Stromal cell of bone marrow (primary cell): ENCODE measurements at regions not wholly inside any gene's neighbourhood (a gene's known extent, or its start where the extent isn't known, plus 50 kb on each side); places are given as distances from the start of the nearest gene placed in this dataset.
"Not testable (repeated sequence)": the region's sequence is repeated elsewhere in the genome, so short reads cannot be mapped to it uniquely, and the experiment has no call there.

Source experiments
- DNase-seq: peaks from one replicate; pipeline ENCODE4 v3.0.0-alpha.2; 2012; ENCODE audit warnings: low read depth

DNA sequence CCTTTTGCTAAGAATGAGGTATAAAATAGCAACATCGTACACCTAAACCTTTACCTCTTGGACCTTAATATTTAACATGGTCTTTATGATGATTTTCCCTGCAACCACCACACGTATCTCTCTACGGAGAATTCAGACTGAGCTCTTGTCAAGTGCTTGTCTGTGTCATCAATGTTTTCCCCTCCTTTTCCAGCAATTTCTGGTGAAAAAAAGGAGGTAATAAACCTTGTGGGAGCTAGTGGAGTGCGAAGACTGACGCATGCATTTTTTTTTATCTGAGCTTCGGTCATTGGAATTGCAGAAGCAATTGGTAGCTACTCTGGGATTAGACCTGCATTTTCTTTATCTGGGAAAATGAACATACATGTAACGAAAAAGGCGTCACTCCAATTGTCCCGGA lies 527.6 kb downstream of the TMEM114 start:
- DNase-seq = no peak

- no peak for DNase-seq
Observed at GRCh38 chr16:8055761-8056160, 534.5 kb downstream of the TMEM114 start.

GRCh38 chr16:8053437-8053836 lies 536.9 kb downstream of the TMEM114 start:
- DNase-seq = no peak

GRCh38 chr16:8048433-8048832 lies 541.9 kb downstream of the TMEM114 start:
- DNase-seq = no peak

DNA sequence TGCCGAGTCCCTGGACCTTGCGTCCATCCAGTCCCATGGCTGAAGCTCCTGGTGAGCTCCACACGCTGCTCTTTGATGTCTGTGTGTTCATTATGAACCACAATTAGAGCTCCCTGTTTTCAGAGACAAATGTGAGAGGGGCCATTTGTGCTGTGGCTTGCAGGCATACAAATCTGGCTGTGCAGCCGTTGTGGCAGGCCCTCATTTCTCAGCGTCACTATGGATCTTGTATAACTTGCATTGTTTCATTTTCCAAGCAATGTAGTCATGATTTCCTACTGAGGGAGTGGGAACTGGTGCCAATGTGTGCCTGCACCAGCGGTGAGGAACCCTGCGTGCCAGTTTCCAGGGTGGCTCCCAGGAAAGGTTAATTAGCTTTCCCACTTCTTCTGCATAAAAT lies 542.6 kb downstream of the TMEM114 start:
- DNase-seq = no peak

DNA sequence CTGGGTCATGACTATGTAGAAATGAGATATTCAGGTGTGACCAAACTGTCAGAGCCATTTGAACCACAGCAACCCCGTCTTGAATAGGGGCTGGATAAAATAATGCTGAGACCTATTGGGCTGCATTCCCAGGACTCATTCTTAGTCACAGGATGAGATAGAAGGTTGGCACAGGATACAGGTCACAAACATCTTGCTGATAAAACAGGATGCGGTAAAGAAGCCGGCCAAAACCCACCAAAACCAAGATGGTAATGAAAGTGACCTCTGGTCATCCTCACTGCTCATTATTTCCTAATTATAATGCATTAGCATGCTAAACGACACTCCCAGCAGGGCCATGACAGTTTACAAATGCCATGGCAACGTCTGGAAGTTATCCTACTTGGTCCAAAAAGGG lies 545.5 kb downstream of the TMEM114 start:
- no peak for DNase-seq

GRCh38 chr16:8032406-8032805 lies 557.9 kb downstream of the TMEM114 start:
- DNase-seq = no peak

GRCh38 chr16:8030004-8030403 lies 560.3 kb downstream of the TMEM114 start:
- DNase-seq = not testable (repeated sequence)

DNA sequence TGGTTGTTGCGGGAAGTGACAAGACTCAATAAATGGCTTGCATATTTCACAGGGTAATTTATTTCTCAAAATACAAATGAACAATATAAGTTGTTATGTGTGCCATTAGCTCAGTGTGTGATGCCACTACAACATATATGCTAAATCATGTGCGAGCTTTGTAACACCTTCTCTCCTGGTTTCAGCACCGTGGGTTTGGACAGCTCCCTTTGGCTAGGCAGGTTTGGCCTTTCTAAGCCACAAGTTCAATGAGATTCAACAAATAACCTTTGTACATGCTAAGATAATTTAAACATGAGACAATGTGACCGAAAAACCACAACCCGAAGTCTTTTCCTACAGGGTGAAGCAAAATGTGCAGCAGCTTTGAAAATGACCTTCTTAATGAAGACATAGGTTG lies 563.9 kb downstream of the TMEM114 start:
- DNase-seq = no peak

GRCh38 chr16:8023326-8023725 lies 567.0 kb downstream of the TMEM114 start:
- no peak for DNase-seq

DNA sequence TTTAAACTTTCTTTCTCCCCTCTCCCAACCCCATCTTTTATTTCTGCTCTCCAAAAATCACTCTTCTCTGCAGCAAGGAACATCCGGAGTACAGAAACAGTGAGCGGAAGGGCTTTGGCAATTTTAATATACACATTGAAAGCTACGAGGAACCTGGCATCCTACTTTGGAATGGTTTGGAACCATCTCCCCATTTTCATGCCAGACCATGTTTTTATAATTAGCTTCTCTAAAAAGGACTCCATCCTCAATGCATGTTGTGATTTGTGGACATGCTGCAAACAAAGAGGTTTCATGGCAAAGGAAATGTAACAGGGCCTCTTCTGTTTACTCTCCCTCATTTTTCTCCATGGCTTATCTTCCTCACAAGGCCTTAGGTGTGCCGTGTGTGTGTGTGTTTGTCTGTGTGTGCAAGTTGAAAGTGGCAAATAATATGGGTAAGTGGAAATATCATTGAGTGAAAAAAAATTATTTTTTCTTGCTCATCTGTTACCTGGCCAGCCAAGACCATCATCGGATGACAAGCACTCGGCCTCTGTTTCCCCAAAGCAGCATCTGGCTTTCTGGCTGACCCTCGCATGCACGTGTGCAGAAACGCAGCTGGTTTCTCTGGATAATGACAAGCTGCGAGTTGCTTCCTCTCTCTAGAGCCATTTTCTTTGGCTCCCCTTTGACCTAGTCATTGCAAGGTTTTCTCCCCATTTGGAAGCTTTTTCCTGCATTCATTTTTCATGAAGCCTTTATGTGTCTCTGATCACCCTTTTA lies 585.0 kb downstream of the TMEM114 start:
- DNase-seq = no peak

DNA sequence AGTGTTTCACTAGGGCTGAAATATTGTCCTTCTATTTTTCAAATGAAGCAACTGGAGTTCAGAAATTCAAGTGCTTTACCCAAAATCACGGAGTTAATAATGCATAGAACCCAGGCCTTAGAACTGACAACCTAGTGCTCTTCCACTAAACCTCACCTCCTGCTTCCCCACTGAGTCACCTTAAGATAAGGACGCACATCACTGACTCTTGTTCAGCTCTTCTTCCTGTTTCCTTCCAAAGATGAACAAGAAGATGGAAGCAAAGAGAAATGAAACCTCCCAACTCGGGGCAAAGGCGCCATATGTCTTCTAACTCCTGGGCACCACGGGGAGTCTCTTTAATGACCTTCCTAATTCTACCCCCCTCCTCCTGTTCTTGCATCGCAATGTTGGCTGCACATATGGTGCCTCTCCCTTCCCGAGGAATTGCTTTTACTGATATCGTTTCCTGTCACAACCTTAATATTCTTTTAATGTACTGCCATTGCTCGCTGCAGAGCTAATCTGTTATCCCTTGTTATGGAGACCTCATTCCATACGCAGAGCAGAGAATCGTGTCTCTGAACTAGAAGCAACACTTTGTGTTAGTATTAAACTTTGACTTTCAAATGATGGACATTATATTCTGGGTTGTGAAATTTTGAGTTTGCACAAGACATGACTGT lies 591.4 kb downstream of the TMEM114 start:
- no peak for DNase-seq

GRCh38 chr16:7997966-7998365 lies 592.3 kb downstream of the TMEM114 start:
- no peak for DNase-seq

DNA sequence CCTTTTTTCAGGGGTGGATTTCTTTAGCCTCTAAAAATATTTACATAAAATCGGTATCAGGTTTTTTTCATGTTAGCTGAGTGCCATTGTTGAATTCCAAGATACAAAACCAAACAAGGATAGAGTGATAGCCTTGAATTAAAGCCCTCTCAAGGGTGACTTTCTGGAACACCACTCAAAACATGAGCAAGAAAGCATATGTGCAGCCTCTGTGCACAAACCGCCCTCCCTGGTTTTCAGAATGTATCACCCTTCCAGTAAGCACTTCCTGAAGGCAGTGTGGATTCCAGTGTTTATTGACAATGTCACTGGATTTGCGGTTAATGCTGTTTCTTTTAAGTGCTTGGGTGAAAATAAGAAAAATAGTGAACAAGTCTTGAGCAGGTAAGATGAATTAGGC lies 597.7 kb downstream of the TMEM114 start:
- no peak for DNase-seq

GRCh38 chr16:7990626-7991260 lies 599.6 kb downstream of the TMEM114 start:
- no peak for DNase-seq

DNA sequence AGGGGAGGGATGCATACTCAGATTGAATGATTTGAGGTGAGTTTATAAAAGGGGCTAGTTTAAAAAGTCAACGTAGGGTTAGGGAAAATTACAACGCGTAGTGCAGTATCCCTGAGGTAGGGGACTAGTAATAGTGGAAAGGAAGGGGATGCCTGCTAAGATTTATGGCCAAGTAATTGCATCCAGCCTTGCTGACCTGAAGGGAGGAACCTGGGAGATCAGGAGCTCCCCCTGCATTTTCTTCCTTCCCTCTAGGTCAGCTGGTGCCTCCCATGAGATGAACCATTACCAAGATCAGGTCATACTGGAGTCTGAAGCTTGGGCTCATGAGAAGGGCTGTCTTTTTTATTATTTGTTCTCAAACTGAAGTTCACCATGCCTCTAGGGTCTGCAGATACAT lies 606.6 kb downstream of the TMEM114 start:
- DNase-seq = no peak

DNA sequence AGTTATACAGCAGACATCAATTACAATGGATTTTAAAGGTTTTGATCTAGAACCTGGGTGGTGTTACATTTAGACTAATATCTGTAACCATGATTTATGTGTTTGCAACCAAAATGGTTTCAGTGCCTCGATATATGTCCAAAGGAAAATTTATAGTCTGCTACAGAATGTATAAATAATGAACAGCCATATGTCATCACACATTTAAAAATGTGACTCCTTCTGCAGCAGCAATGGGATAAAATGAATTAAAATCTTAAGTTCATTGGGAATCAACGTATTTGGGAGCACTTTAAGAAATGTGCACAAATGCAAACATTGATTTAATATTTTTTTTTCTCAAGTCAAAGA lies 610.2 kb downstream of the TMEM114 start:
- DNase-seq = no peak

GRCh38 chr16:7979448-7980132 lies 610.7 kb downstream of the TMEM114 start:
- DNase-seq = no peak

DNA sequence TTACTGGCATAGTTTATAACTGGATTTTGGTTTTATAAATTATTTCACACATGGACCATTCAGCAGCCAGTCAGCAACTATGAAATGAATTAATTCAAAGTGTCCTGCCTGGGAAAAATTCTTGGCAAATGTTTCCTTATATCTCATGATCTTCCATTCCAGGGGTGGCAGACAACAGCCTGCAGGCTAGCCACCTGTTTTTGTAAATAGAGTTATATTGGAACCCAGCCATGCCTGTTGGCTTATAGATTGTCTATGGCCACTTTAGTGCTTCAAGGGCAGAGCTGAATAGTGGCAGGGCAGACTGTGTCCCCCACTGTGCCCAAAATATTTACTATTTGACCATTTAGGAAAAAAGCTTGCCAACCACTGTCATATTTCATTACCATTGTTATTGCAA lies 613.7 kb downstream of the TMEM114 start:
- no peak for DNase-seq

DNA sequence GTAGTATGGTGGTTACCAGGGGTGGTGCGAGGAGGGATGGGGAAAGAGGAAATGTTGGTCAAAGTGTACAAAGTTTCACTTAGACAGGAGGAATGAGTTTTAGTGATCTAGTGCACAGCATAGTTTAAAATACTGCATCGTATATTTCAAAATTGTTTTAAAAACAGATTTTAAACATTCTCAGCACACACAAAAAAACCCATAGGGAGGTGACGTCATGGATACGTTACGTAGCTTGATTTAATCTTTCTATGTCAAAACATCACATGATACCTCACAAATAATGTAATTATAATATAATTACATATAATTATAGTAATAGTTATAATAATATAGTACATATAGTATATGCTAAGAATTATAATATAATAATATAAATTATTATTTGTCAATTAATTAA lies 614.2 kb downstream of the TMEM114 start:
- DNase-seq = no peak

DNA sequence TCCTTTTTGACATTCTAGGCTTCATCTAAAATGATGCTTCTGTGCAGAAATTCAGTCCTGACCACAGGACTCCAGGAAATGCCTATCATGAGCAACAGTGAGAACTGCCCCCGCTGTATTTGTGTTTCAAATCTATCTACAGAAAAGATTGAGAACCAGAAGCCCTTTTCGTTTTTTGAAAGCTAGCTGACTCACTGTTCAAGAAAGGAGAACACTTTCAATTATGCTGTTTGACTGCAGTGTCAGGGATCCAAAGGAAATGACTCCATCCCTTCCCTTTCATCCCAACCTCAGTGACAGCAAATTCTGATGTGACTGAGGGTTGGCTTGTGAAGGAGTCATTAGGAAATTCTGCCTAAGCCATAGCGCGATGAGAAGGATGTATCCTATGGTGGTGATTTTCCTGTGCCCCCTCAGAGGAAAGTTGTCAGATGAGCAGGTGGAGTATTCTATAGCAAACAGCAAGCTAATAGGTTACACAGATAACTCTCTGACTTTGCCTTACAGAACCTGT lies 622.3 kb downstream of the TMEM114 start:
- no peak for DNase-seq

GRCh38 chr16:7964744-7965143 lies 625.6 kb downstream of the TMEM114 start:
- no peak for DNase-seq

- no peak for DNase-seq
Observed at GRCh38 chr16:7964167-7964566, 626.1 kb downstream of the TMEM114 start.
